ENCODE measurements at regions not wholly inside any gene's neighbourhood (a gene's known extent, or its start where the extent isn't known, plus 50 kb on each side); places are given as distances from the start of the nearest gene placed in this dataset.
"Not testable (repeated sequence)": the region's sequence is repeated elsewhere in the genome, so short reads cannot be mapped to it uniquely, and the experiment has no call there.

DNA sequence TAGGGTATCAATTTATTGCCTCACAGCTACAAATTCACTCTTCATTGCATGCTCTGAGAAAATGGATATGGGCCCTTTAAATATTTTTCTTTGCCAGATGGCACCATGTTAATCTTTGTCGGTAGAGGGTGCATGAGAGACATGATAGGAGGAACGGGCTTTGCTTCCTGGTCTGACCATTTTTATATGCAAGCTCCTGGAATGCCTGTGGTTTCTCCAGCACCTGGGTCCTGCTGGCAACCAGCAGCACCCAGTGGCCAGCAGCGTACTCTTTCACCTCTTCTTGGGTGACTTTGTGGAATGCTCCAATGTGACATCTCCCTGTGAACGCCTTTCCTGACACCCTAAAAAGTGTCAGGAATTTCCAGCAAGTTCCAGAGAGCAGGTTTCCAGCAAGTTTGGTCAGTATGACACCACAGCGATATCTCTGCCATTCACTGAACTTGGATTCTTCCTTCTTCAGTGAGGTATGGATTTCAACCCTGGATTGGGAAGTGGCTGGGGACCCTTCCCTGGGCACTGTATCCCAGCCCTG is 140.3 kb upstream of the PGRMC2 start:
- in situ Hi-C loops (cut with MboI; ENCODE audit: low sequenced_read_pairs, unreplicated experiment): no loop called here
- no peak for DNase-seq (ENCODE audit: low spot score)
- TF ChIP-seq, protein P1, sequence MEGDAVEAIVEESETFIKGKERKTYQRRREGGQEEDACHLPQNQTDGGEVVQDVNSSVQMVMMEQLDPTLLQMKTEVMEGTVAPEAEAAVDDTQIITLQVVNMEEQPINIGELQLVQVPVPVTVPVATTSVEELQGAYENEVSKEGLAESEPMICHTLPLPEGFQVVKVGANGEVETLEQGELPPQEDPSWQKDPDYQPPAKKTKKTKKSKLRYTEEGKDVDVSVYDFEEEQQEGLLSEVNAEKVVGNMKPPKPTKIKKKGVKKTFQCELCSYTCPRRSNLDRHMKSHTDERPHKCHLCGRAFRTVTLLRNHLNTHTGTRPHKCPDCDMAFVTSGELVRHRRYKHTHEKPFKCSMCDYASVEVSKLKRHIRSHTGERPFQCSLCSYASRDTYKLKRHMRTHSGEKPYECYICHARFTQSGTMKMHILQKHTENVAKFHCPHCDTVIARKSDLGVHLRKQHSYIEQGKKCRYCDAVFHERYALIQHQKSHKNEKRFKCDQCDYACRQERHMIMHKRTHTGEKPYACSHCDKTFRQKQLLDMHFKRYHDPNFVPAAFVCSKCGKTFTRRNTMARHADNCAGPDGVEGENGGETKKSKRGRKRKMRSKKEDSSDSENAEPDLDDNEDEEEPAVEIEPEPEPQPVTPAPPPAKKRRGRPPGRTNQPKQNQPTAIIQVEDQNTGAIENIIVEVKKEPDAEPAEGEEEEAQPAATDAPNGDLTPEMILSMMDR (IDR thresholded peaks at IDR 0.05; ENCODE audit: borderline replicate concordance, control extremely low read depth, extremely low read depth, insufficient read depth, missing control alignments): no peak

- no peak for DNase-seq (ENCODE audit: low spot score)
- in situ Hi-C loops (cut with MboI; ENCODE audit: low sequenced_read_pairs, unreplicated experiment): no loop called here
- TF ChIP-seq, protein P1 (IDR thresholded peaks at IDR 0.05; ENCODE audit: borderline replicate concordance, control extremely low read depth, extremely low read depth, insufficient read depth, missing control alignments): no peak
These were observed 137.2 kb upstream of the PGRMC2 start for GRCh38 chr4:128424527-128425497.

- DNase-seq (ENCODE audit: low spot score); in situ Hi-C loops (cut with MboI; ENCODE audit: low sequenced_read_pairs, unreplicated experiment): not testable (repeated sequence)
These were observed 134.7 kb upstream of the PGRMC2 start for GRCh38 chr4:128422296-128422695.

DNA sequence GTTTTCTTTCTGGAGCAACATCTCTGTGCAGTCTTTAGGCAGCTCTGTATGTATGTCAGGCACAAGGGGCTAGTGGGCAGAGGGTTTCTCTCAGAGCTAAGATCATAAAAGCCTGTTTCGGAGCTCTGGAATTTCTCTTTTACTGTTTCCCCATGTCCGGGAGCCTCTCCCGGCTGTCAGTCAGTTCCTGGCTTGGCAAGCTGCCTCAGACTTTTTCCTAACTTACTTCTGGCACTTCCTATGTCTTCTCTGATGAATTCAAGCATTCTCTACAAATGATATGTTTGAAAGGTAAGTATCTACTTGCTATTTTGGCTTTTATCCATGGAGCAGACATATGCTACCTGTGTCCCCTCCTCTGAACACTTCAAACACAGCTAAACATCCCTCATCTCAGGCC is 129.3 kb upstream of the PGRMC2 start:
- TF ChIP-seq, protein P1 (IDR thresholded peaks at IDR 0.05; ENCODE audit: borderline replicate concordance, control extremely low read depth, extremely low read depth, insufficient read depth, missing control alignments): no peak
- in situ Hi-C loops (cut with MboI; ENCODE audit: low sequenced_read_pairs, unreplicated experiment): no loop called here
- no peak for DNase-seq (ENCODE audit: low spot score)

DNA sequence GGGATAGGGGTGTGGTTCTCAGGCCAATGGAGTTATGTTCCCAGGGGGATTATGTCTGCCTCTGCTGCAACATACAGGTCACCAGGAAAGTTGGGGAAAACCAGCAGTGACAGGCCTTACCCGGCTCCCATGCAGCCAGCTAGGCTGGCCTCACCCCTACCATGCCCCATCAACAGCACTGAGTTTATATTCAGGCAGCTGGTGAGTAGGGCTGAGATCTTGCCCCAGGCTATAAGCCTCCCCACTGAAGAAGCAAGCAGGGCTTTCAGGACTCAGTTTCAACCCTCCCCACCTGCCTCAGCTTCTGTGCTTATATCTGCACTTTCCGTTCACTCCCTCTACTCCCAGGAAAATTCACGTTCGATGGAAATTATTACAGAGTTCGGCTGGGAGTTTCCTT is 122.4 kb upstream of the PGRMC2 start:
- in situ Hi-C loops (cut with MboI; ENCODE audit: low sequenced_read_pairs, unreplicated experiment): no loop called here
- DNase-seq (ENCODE audit: low spot score): no peak
- TF ChIP-seq, protein P1 (IDR thresholded peaks at IDR 0.05; ENCODE audit: borderline replicate concordance, control extremely low read depth, extremely low read depth, insufficient read depth, missing control alignments): no peak

DNA sequence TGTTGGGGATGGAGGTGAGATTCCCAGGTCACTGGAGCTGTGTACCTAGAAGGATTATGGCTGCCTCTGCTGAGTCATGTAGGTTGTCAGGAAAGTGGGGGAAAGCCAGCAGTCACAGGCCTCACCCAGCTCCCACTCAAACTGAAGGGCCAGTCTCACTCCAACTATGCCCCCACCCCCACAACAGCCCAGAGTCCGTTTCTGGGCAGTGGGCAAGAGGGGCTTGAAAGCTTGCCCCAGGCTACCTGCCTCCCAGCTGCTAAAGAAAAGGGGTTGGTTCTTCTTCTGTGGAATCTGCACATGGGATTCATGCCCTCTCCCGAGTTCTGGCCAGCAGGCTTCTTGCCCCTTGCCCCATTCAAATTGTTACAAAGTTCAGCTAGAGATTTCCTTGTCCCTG is 116.0 kb upstream of the PGRMC2 start:
- TF ChIP-seq, protein P1 (IDR thresholded peaks at IDR 0.05; ENCODE audit: borderline replicate concordance, control extremely low read depth, extremely low read depth, insufficient read depth, missing control alignments): no peak
- in situ Hi-C loops (cut with MboI; ENCODE audit: low sequenced_read_pairs, unreplicated experiment): no loop called here
- DNase-seq (ENCODE audit: low spot score): no peak

GRCh38 chr4:128394778-128395177 is 107.2 kb upstream of the PGRMC2 start:
- DNase-seq (ENCODE audit: low spot score): no peak
- in situ Hi-C loops (cut with MboI; ENCODE audit: low sequenced_read_pairs, unreplicated experiment): no loop called here
- TF ChIP-seq, protein P1 (IDR thresholded peaks at IDR 0.05; ENCODE audit: borderline replicate concordance, control extremely low read depth, extremely low read depth, insufficient read depth, missing control alignments): no peak
